HCT116 (cell line): ENCODE measurements at regions not wholly inside any gene's neighbourhood (a gene's known extent, or its start where the extent isn't known, plus 50 kb on each side); places are given as distances from the start of the nearest gene placed in this dataset.

Experiments used
- ATAC-seq: fragments of 200-7000 bp; cut with Tn5 transposase; 2 replicates; pipeline ENCODE4 v1.9.1; 2020; ENCODE audit warnings: mild to moderate bottlenecking, moderate library complexity
- BruUV-seq: library from RNA; stranded (reverse); fragments of 400-500 nt; replicated peaks from 2 replicates; lab custom pipeline; 2021; lab: Mats Ljungman, UMichigan
- CTCF ChIA-PET: fragments of 300-600 bp; sonication (Branson Sonifier 250); formaldehyde crosslinking; loops from one replicate; lab custom pipeline; 2021; ENCODE audit warnings: antibody characterized with exemption; lab: Charles Lee
- POLR2A ChIA-PET: fragments of 300-600, 350-600 bp; sonication (Branson Sonifier 250); formaldehyde crosslinking; loops from one replicate; lab custom pipeline; 2021; ENCODE audit warnings: antibody characterized with exemption; lab: Charles Lee
- RAD21 ChIA-PET, 2 experiments: fragments of 300-600 bp; sonication (Branson Sonifier 250); formaldehyde crosslinking; loops; one replicate each; lab custom pipeline; 2023; ENCODE audit warnings: low total read pairs in 2 of 2; ENCODE audit not compliant: uncharacterized antibody in 2 of 2, unreplicated experiment in 2 of 2, low non-redundant PET in 1 of 2; lab: Charles Lee
- DNase-seq: peaks from one replicate; pipeline ENCODE4 v3.0.0-alpha.2; 2010; ENCODE audit warnings: low read depth, low spot score
- H2AFZ ChIP-seq: fragments of 200-600 bp; shearing (Covaris generic), sonication (generic); 2 replicates; pipeline ENCODE4 v1.6.1; 2017; ENCODE audit warnings: low read depth, mixed run types, mixed read lengths, antibody characterized with exemption, low read length; ENCODE audit not compliant: poor library complexity, severe bottlenecking
- H3K27ac ChIP-seq: 2 replicates; pipeline ENCODE4 v1.5.1; 2012; ENCODE audit warnings: low read depth, low read length
- H3K27me3 ChIP-seq: fragments of 200-600 bp; sonication (generic); 2 replicates; pipeline ENCODE4 v1.6.1; 2016; ENCODE audit warnings: mixed run types, low read length, mixed read lengths; ENCODE audit not compliant: insufficient read depth
- H3K36me3 ChIP-seq, 2 experiments: fragments of 200-500 bp in 1 of 2; fragments of 200-600 bp in 1 of 2; sonication (Bioruptor generic) in 1 of 2; sonication (generic) in 1 of 2; 2 replicates each; pipeline versions ENCODE4 v1.5.1 to v1.6.1; 2014 to 2016; ENCODE audit warnings: low read length in 2 of 2, inconsistent platforms in 1 of 2, mixed read lengths in 1 of 2, mixed run types in 1 of 2; ENCODE audit not compliant: insufficient read depth in 2 of 2, control insufficient read depth in 1 of 2
- H3K4me1 ChIP-seq, 2 experiments: fragments of 200-600 bp in 1 of 2; sonication (generic) in 1 of 2; 2 replicates each; pipeline versions ENCODE4 v1.5.1 to v1.6.1; 2012 to 2017; ENCODE audit warnings: low read length in 2 of 2, inconsistent platforms in 1 of 2, mild to moderate bottlenecking in 1 of 2, mixed read lengths in 1 of 2, mixed run types in 1 of 2, moderate library complexity in 1 of 2; ENCODE audit not compliant: insufficient read depth in 2 of 2, control insufficient read depth in 1 of 2
- H3K4me2 ChIP-seq: fragments of 200-600 bp; sonication (generic); 2 replicates; pipeline ENCODE4 v1.6.1; 2017; ENCODE audit warnings: mixed run types, low read length, mixed read lengths
- H3K4me3 ChIP-seq, 2 experiments: fragments of 200-600 bp in 1 of 2; sonication (generic) in 1 of 2; replicated peaks in 1 of 2; 2 replicates each; pipeline ENCODE4 v1.5.1; 2011 to 2016; ENCODE audit warnings: low read length in 2 of 2, control low read depth in 1 of 2, low read depth in 1 of 2, mild to moderate bottlenecking in 1 of 2, mixed read lengths in 1 of 2, mixed run types in 1 of 2
- H3K79me2 ChIP-seq: fragments of 200-600 bp; sonication (generic); 2 replicates; pipeline ENCODE4 v1.6.1; 2017; ENCODE audit warnings: mild to moderate bottlenecking, mixed run types, low read length, moderate library complexity, mixed read lengths; ENCODE audit not compliant: insufficient read depth
- H3K9ac ChIP-seq: fragments of 200-600 bp; sonication (generic); 2 replicates; pipeline ENCODE4 v1.6.1; 2016; ENCODE audit warnings: low read length, mixed read lengths
- H3K9me2 ChIP-seq: fragments of 200-600 bp; sonication (generic), shearing (Covaris generic); 2 replicates; pipeline ENCODE4 v1.6.1; 2017; ENCODE audit warnings: mixed run types, mild to moderate bottlenecking, moderate library complexity; ENCODE audit not compliant: insufficient read depth
- H3K9me3 ChIP-seq, 2 experiments: fragments of 200-500 bp in 1 of 2; fragments of 200-600 bp in 1 of 2; sonication (Bioruptor generic) in 1 of 2; sonication (generic) in 1 of 2; 2 replicates each; pipeline ENCODE4 v1.6.1; 2014 to 2017; ENCODE audit warnings: low read length in 2 of 2, mixed read lengths in 2 of 2, inconsistent platforms in 1 of 2, low read depth in 1 of 2, mild to moderate bottlenecking in 1 of 2, mixed run types in 1 of 2, moderate library complexity in 1 of 2; ENCODE audit not compliant: control insufficient read depth in 1 of 2, insufficient read depth in 1 of 2
- H4K20me1 ChIP-seq: fragments of 200-600 bp; sonication (generic), shearing (Covaris generic); 2 replicates; pipeline ENCODE4 v1.6.1; 2017; ENCODE audit warnings: mixed run types, mild to moderate bottlenecking, moderate library complexity; ENCODE audit not compliant: insufficient read depth
- CBX3 ChIP-seq: IDR thresholded peaks from 2 replicates; pipeline ENCODE4 v1.6.1; 2012; ENCODE audit warnings: low read depth
- CEBPB ChIP-seq: IDR thresholded peaks from 2 replicates; pipeline ENCODE4 v1.6.1; 2012; ENCODE audit warnings: low read depth
- EGR1 ChIP-seq: IDR thresholded peaks from 2 replicates; pipeline ENCODE4 v1.6.1; 2012; ENCODE audit warnings: low read depth
- ELF1 ChIP-seq: IDR thresholded peaks from 2 replicates; pipeline ENCODE4 v1.6.1; 2012; ENCODE audit warnings: low read depth, borderline replicate concordance
- EZH2 ChIP-seq: fragments of 200-600 bp; sonication (generic); IDR thresholded peaks from 2 replicates; pipeline ENCODE4 v1.6.1; 2017; ENCODE audit warnings: antibody characterized with exemption, mixed run types
- EZH2phosphoT487 ChIP-seq: fragments of 200-600 bp; IDR thresholded peaks from 2 replicates; pipeline ENCODE4 v1.6.1; 2018; ENCODE audit warnings: antibody characterized with exemption, borderline replicate concordance
- JUND ChIP-seq: IDR thresholded peaks from 2 replicates; pipeline ENCODE4 v1.6.1; 2012
- POLR2A ChIP-seq: IDR thresholded peaks from 2 replicates; pipeline ENCODE4 v1.7.0; 2011; ENCODE audit warnings: borderline replicate concordance; ENCODE audit not compliant: insufficient read depth, insufficient read length; ENCODE audit errors: extremely low read depth
- POLR2AphosphoS5 ChIP-seq: IDR thresholded peaks from 2 replicates; pipeline ENCODE4 v1.6.1; 2011; ENCODE audit warnings: mild to moderate bottlenecking, low read depth, low read length, moderate library complexity
- RAD21 ChIP-seq: IDR thresholded peaks from 2 replicates; pipeline ENCODE4 v1.6.1; 2012; ENCODE audit warnings: low read depth, mild to moderate bottlenecking
- SRF ChIP-seq: IDR thresholded peaks from 2 replicates; pipeline ENCODE4 v1.6.1; 2012; ENCODE audit warnings: low read depth
- YY1 ChIP-seq: IDR thresholded peaks from 2 replicates; pipeline ENCODE4 v1.6.1; 2011; ENCODE audit warnings: low read length, low read depth, moderate library complexity, mild to moderate bottlenecking; ENCODE audit not compliant: insufficient replicate concordance; ENCODE audit errors: extremely low read depth
- ZNF274 ChIP-seq: fragments of 200-500 bp; sonication (Bioruptor generic); IDR thresholded peaks from 2 replicates; pipeline ENCODE4 v1.6.1; 2014; ENCODE audit warnings: mild to moderate bottlenecking, low read depth, low read length, inconsistent platforms
- intact Hi-C: fragments of 100-400 bp; cut with micrococcal nuclease; formaldehyde crosslinking; loops from 2 replicates; pipeline ENCODE4 v1.10.0; 2022
- TF ChIP-seq, protein P1 (sequence below): IDR thresholded peaks from 2 replicates; pipeline ENCODE4 v1.6.1; 2011; ENCODE audit warnings: mild to moderate bottlenecking, low read length, moderate library complexity; ENCODE audit not compliant: insufficient replicate concordance; ENCODE audit errors: extremely low read depth
- TF ChIP-seq, protein P2 (sequence below): IDR thresholded peaks from 2 replicates; pipeline ENCODE4 v1.6.1; 2012
- TF ChIP-seq, protein P3 (sequence below): IDR thresholded peaks from 2 replicates; pipeline ENCODE4 v1.6.1; 2012
- TF ChIP-seq, protein P4 (sequence below): IDR thresholded peaks from 2 replicates; pipeline ENCODE4 v1.6.1; 2012; ENCODE audit warnings: low read depth

DNA sequence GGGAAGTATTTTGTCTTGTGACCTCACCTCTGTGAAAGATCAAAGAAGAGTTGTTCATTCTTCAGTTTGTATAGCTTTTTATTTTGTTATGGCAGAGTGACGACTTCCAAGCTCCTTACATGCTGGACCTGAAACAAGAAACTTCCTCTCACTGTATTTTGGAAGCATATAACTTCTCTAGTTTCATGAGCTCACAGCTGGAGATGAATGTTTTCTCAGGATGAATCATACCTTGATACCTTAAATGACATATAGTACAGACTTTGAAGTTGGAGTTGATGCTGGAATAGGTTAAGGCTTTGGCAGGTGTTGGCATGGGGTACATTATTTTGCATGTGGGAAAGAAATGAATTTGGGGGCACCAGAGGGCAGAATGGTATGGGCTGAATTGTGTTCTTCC lies 112.5 kb downstream of the SLC25A46 start:
- intact Hi-C loops = no loop called here
- CTCF ChIA-PET = no interaction called here
- no peaks in the 10 kb centered on the region for H3K79me2 ChIP-seq

More for the DNA sequence above, 112.5 kb downstream of the SLC25A46 start:
- Histone ChIP-seq H2AFZ (no peak overlapping the region), H3K4me2 (0 out of 2 replicates have a peak overlapping the region, but pooled peaks have one; percentile 10), H3K27ac (no peak overlapping the region), H3K9me2 (no peaks in the 10 kb centered on the region), H3K9ac (no peak overlapping the region), H3K4me1 (no peaks in the 10 kb centered on the region; a peak in 1 of 4 replicates), H3K36me3 (no peaks in the 10 kb centered on the region), H3K4me3 (no peak overlapping the region), H3K27me3 (no peaks in the 10 kb centered on the region), H4K20me1 (no peaks in the 10 kb centered on the region), H3K9me3 (no peaks in the 10 kb centered on the region)
- DNase-seq = no peak
- ATAC-seq = no peak
- RAD21 ChIA-PET = no interaction called here
- POLR2A ChIA-PET = no interaction called here
- no peak for TF ChIP-seq YY1
- no peak for TF ChIP-seq ELF1
- TF ChIP-seq, protein P1, sequence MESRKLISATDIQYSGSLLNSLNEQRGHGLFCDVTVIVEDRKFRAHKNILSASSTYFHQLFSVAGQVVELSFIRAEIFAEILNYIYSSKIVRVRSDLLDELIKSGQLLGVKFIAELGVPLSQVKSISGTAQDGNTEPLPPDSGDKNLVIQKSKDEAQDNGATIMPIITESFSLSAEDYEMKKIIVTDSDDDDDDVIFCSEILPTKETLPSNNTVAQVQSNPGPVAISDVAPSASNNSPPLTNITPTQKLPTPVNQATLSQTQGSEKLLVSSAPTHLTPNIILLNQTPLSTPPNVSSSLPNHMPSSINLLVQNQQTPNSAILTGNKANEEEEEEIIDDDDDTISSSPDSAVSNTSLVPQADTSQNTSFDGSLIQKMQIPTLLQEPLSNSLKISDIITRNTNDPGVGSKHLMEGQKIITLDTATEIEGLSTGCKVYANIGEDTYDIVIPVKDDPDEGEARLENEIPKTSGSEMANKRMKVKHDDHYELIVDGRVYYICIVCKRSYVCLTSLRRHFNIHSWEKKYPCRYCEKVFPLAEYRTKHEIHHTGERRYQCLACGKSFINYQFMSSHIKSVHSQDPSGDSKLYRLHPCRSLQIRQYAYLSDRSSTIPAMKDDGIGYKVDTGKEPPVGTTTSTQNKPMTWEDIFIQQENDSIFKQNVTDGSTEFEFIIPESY = no peak
- no peak for TF ChIP-seq JUND
- no peak for TF ChIP-seq ZNF274
- TF ChIP-seq RAD21 = no peak
- TF ChIP-seq POLR2AphosphoS5 = no peak
- no peak for TF ChIP-seq CBX3
- TF ChIP-seq SRF = no peak
- TF ChIP-seq EGR1 = no peak
- no peak for TF ChIP-seq EZH2
- TF ChIP-seq, protein P2, sequence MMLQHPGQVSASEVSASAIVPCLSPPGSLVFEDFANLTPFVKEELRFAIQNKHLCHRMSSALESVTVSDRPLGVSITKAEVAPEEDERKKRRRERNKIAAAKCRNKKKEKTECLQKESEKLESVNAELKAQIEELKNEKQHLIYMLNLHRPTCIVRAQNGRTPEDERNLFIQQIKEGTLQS = no peak
- no peak for TF ChIP-seq CEBPB
- TF ChIP-seq, protein P3, sequence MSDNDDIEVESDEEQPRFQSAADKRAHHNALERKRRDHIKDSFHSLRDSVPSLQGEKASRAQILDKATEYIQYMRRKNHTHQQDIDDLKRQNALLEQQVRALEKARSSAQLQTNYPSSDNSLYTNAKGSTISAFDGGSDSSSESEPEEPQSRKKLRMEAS = no peak
- TF ChIP-seq EZH2phosphoT487 = no peak
- TF ChIP-seq, protein P4, sequence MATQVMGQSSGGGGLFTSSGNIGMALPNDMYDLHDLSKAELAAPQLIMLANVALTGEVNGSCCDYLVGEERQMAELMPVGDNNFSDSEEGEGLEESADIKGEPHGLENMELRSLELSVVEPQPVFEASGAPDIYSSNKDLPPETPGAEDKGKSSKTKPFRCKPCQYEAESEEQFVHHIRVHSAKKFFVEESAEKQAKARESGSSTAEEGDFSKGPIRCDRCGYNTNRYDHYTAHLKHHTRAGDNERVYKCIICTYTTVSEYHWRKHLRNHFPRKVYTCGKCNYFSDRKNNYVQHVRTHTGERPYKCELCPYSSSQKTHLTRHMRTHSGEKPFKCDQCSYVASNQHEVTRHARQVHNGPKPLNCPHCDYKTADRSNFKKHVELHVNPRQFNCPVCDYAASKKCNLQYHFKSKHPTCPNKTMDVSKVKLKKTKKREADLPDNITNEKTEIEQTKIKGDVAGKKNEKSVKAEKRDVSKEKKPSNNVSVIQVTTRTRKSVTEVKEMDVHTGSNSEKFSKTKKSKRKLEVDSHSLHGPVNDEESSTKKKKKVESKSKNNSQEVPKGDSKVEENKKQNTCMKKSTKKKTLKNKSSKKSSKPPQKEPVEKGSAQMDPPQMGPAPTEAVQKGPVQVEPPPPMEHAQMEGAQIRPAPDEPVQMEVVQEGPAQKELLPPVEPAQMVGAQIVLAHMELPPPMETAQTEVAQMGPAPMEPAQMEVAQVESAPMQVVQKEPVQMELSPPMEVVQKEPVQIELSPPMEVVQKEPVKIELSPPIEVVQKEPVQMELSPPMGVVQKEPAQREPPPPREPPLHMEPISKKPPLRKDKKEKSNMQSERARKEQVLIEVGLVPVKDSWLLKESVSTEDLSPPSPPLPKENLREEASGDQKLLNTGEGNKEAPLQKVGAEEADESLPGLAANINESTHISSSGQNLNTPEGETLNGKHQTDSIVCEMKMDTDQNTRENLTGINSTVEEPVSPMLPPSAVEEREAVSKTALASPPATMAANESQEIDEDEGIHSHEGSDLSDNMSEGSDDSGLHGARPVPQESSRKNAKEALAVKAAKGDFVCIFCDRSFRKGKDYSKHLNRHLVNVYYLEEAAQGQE = no peak
- TF ChIP-seq POLR2A = no peak
- no TSS peak for BruUV-seq
